CD4-positive, alpha-beta T cell treated with Interleukin-15 for 1 hour (primary cell): ENCODE measurements at regions not wholly inside any gene's neighbourhood (a gene's known extent, or its start where the extent isn't known, plus 50 kb on each side); places are given as distances from the start of the nearest gene placed in this dataset.

Source experiments
- DNase-seq: peaks from one replicate; pipeline ENCODE4 v3.0.0-alpha.2; 2020

- DNase-seq: no peak
These were observed 397.6 kb downstream of the ZNF521 start for GRCh38 chr18:24954341-24954740.

- no peak for DNase-seq
These were observed 394.0 kb downstream of the ZNF521 start for GRCh38 chr18:24958001-24958400.

GRCh38 chr18:24959051-24959476 is 392.9 kb downstream of the ZNF521 start:
- no peak for DNase-seq

GRCh38 chr18:24964216-24964615 is 387.8 kb downstream of the ZNF521 start:
- DNase-seq: peak; percentile 63

GRCh38 chr18:24968238-24968775 is 383.7 kb downstream of the ZNF521 start:
- DNase-seq: no peak

- no peak for DNase-seq
These were observed 379.4 kb downstream of the ZNF521 start for GRCh38 chr18:24972577-24972976.

- DNase-seq: no peak
These were observed 377.5 kb downstream of the ZNF521 start for GRCh38 chr18:24974431-24974830.

- no peak for DNase-seq
These were observed 376.2 kb downstream of the ZNF521 start for GRCh38 chr18:24975496-24976372.

- no peak for DNase-seq
These were observed 375.5 kb downstream of the ZNF521 start for GRCh38 chr18:24976502-24976901.

- DNase-seq: no peak
These were observed 372.7 kb downstream of the ZNF521 start for GRCh38 chr18:24979235-24979634.

GRCh38 chr18:24982831-24983230 is 369.1 kb downstream of the ZNF521 start:
- no peak for DNase-seq

- no peak for DNase-seq
These were observed 368.3 kb downstream of the ZNF521 start for GRCh38 chr18:24983566-24984139.

GRCh38 chr18:24985586-24985985 is 366.4 kb downstream of the ZNF521 start:
- DNase-seq: no peak

- DNase-seq: no peak
These were observed 365.2 kb downstream of the ZNF521 start for GRCh38 chr18:24986666-24987302.

GRCh38 chr18:24987303-24988252 is 364.4 kb downstream of the ZNF521 start:
- no peak for DNase-seq

GRCh38 chr18:24988253-24988840 is 363.6 kb downstream of the ZNF521 start:
- no peak for DNase-seq

- DNase-seq: no peak
These were observed 362.0 kb downstream of the ZNF521 start for GRCh38 chr18:24989760-24990593.

- no peak for DNase-seq
These were observed 361.3 kb downstream of the ZNF521 start for GRCh38 chr18:24990671-24991134.

GRCh38 chr18:24991141-24992060 is 360.6 kb downstream of the ZNF521 start:
- DNase-seq: no peak

- no peak for DNase-seq
These were observed 359.5 kb downstream of the ZNF521 start for GRCh38 chr18:24992491-24992890.
